ENCODE measurements at regions not wholly inside any gene's neighbourhood (a gene's known extent, or its start where the extent isn't known, plus 50 kb on each side); places are given as distances from the start of the nearest gene placed in this dataset.

GRCh38 chr5:144567421-144567780 lies 396.7 kb downstream of the KCTD16 start:
- Histone ChIP-seq H2BK12ac (ENCODE audit: low read length) (no peak overlapping the region), H4K12ac (ENCODE audit: low read depth, low read length) (no peak overlapping the region), H3K18ac (ENCODE audit: low read length) (no peak overlapping the region), H3K4me2 (ENCODE audit: low read length) (no peak overlapping the region), H3K23ac (ENCODE audit: low read length) (no peak overlapping the region), H2AFZ (ENCODE audit: insufficient read depth, low read length, poor library complexity) (no peak overlapping the region), H2AK5ac (ENCODE audit: low read length) (no peak overlapping the region), H2BK120ac (ENCODE audit: insufficient read depth, low read length, poor library complexity) (no peak overlapping the region), H2BK5ac (ENCODE audit: low read depth, low read length, poor library complexity) (no peak overlapping the region), H3K4ac (ENCODE audit: low read depth, low read length) (no peak overlapping the region), H3K27ac (ENCODE audit: low read depth, low read length) (no peak overlapping the region), H3K9ac (ENCODE audit: low read length) (no peak overlapping the region), H3K79me1 (ENCODE audit: low read length) (no peaks in the 10 kb centered on the region), H3K14ac (ENCODE audit: low read length) (no peak overlapping the region), H4K91ac (ENCODE audit: low read depth, low read length) (no peak overlapping the region), H3K4me1 (ENCODE audit: control insufficient read depth in 1 of 2, insufficient read depth in 2 of 2, low read length in 2 of 2) (peaks cover 7 to 8% of the 10 kb centered on the region in 2 experiments), H3K9me3 (ENCODE audit: insufficient read depth, low read depth, low read length) (peaks cover 3% of the 10 kb centered on the region), H3K36me3 (ENCODE audit: control insufficient read depth in 1 of 2, insufficient read depth in 2 of 2, low read length in 2 of 2) (no peaks in the 10 kb centered on the region), H3K79me2 (ENCODE audit: control insufficient read depth, insufficient read depth, low read length, poor library complexity) (no peaks in the 10 kb centered on the region), H3K27me3 (ENCODE audit: insufficient read depth, low read length) (no peaks in the 10 kb centered on the region), H3K4me3 (ENCODE audit: low read depth, low read length) (no peak overlapping the region), H4K8ac (ENCODE audit: low read depth, low read length) (no peak overlapping the region)
- peak; percentile 3 to 15 for DNase-seq
- no CpG with 5 or more reads among the region's 2 CpGs for WGBS (ENCODE audit: extremely low coverage, insufficient coverage, insufficient read length)

- peak in 1 of 2 donors; percentile 0 for DNase-seq
- Histone ChIP-seq H3K14ac (ENCODE audit: low read length) (no peak overlapping the region), H2BK120ac (ENCODE audit: insufficient read depth, low read length, poor library complexity) (no peak overlapping the region), H3K4me3 (ENCODE audit: low read depth, low read length) (no peak overlapping the region), H3K9ac (ENCODE audit: low read length) (no peak overlapping the region), H3K9me3 (ENCODE audit: insufficient read depth, low read depth, low read length) (peaks cover 3% of the 10 kb centered on the region), H4K8ac (ENCODE audit: low read depth, low read length) (no peak overlapping the region), H3K79me2 (ENCODE audit: control insufficient read depth, insufficient read depth, low read length, poor library complexity) (no peaks in the 10 kb centered on the region), H3K4me1 (ENCODE audit: control insufficient read depth in 1 of 2, insufficient read depth in 2 of 2, low read length in 2 of 2) (peaks cover 7 to 8% of the 10 kb centered on the region in 2 experiments), H3K23ac (ENCODE audit: low read length) (no peak overlapping the region), H2BK12ac (ENCODE audit: low read length) (no peak overlapping the region), H3K4ac (ENCODE audit: low read depth, low read length) (no peak overlapping the region), H3K4me2 (ENCODE audit: low read length) (no peak overlapping the region), H3K36me3 (ENCODE audit: control insufficient read depth in 1 of 2, insufficient read depth in 2 of 2, low read length in 2 of 2) (no peaks in the 10 kb centered on the region), H2BK5ac (ENCODE audit: low read depth, low read length, poor library complexity) (peak overlapping the region; percentile 33), H3K18ac (ENCODE audit: low read length) (no peak overlapping the region), H4K12ac (ENCODE audit: low read depth, low read length) (no peak overlapping the region), H2AK5ac (ENCODE audit: low read length) (no peak overlapping the region), H3K79me1 (ENCODE audit: low read length) (no peaks in the 10 kb centered on the region), H3K27ac (ENCODE audit: low read depth, low read length) (no peak overlapping the region), H2AFZ (ENCODE audit: insufficient read depth, low read length, poor library complexity) (no peak overlapping the region), H4K91ac (ENCODE audit: low read depth, low read length) (no peak overlapping the region), H3K27me3 (ENCODE audit: insufficient read depth, low read length) (no peaks in the 10 kb centered on the region)
- no CpG with 5 or more reads among the region's 3 CpGs for WGBS (ENCODE audit: extremely low coverage, insufficient coverage, insufficient read length)
Observed at GRCh38 chr5:144566747-144567420, 396.2 kb downstream of the KCTD16 start.

DNA sequence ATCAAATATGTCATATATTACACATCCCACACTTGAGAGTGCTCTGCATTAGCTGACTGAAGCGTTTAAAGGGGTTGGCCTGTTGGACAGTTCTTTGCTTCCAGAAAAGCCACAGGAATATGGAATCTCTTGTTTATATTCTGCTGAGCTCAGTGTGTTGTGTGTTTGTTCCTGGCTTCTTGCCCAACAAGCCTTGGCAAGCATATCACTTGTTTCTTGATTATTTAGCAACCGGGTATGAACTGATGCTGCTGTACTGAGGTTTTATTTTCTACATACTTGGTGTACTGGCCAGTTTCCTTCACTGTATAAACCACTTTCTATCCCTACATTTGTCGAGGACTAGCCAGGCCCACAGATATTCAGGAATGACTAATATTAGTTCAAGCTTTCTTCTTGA lies 378.9 kb downstream of the KCTD16 start:
- Histone ChIP-seq H4K12ac (ENCODE audit: low read depth, low read length) (no peak overlapping the region), H2BK120ac (ENCODE audit: insufficient read depth, low read length, poor library complexity) (no peak overlapping the region), H4K8ac (ENCODE audit: low read depth, low read length) (no peak overlapping the region), H3K9me3 (ENCODE audit: insufficient read depth, low read depth, low read length) (no peaks in the 10 kb centered on the region), H2AK5ac (ENCODE audit: low read length) (no peak overlapping the region), H3K4ac (ENCODE audit: low read depth, low read length) (no peak overlapping the region), H3K79me2 (ENCODE audit: control insufficient read depth, insufficient read depth, low read length, poor library complexity) (no peaks in the 10 kb centered on the region), H2AFZ (ENCODE audit: insufficient read depth, low read length, poor library complexity) (no peak overlapping the region), H3K36me3 (ENCODE audit: control insufficient read depth in 1 of 2, insufficient read depth in 2 of 2, low read length in 2 of 2) (no peaks in the 10 kb centered on the region), H3K4me2 (ENCODE audit: low read length) (no peak overlapping the region), H3K27ac (ENCODE audit: low read depth, low read length) (no peak overlapping the region), H3K4me1 (ENCODE audit: control insufficient read depth in 1 of 2, insufficient read depth in 2 of 2, low read length in 2 of 2) (no peaks in the 10 kb centered on the region), H3K14ac (ENCODE audit: low read length) (no peak overlapping the region), H2BK12ac (ENCODE audit: low read length) (no peak overlapping the region), H3K9ac (ENCODE audit: low read length) (no peak overlapping the region), H3K4me3 (ENCODE audit: low read depth, low read length) (no peak overlapping the region), H3K18ac (ENCODE audit: low read length) (no peak overlapping the region), H3K79me1 (ENCODE audit: low read length) (no peaks in the 10 kb centered on the region), H3K23ac (ENCODE audit: low read length) (no peak overlapping the region), H4K91ac (ENCODE audit: low read depth, low read length) (no peak overlapping the region), H3K27me3 (ENCODE audit: insufficient read depth, low read length) (no peaks in the 10 kb centered on the region), H2BK5ac (ENCODE audit: low read depth, low read length, poor library complexity) (no peak overlapping the region)
- no CpG with 5 or more reads among the region's 3 CpGs for WGBS (ENCODE audit: extremely low coverage, insufficient coverage, insufficient read length)
- DNase-seq, result no peak

DNA sequence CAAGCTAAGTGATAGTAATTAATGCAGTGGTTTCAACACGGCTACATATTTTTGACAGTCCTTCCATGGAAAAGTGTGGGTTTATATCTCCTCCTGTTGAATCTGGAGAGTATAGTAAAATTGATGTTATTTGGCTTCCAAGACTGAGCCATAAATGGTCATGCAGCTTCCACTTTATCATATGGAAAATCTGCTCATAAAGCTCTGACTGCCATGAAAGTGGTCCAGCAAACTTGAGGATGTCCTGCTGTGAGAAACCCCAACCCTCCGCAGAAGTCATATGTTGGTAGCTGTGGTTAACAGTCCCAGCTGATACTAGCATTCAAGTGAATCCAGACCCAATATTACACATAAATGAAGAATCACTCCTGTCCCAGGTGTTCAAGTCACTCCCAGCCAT lies 378.3 kb downstream of the KCTD16 start:
- Histone ChIP-seq H3K9ac (ENCODE audit: low read length) (no peak overlapping the region), H2AFZ (ENCODE audit: insufficient read depth, low read length, poor library complexity) (no peak overlapping the region), H3K79me2 (ENCODE audit: control insufficient read depth, insufficient read depth, low read length, poor library complexity) (no peaks in the 10 kb centered on the region), H3K79me1 (ENCODE audit: low read length) (no peaks in the 10 kb centered on the region), H4K12ac (ENCODE audit: low read depth, low read length) (no peak overlapping the region), H2BK5ac (ENCODE audit: low read depth, low read length, poor library complexity) (no peak overlapping the region), H3K4me1 (ENCODE audit: control insufficient read depth in 1 of 2, insufficient read depth in 2 of 2, low read length in 2 of 2) (no peaks in the 10 kb centered on the region), H2BK12ac (ENCODE audit: low read length) (no peak overlapping the region), H3K18ac (ENCODE audit: low read length) (no peak overlapping the region), H3K36me3 (ENCODE audit: control insufficient read depth in 1 of 2, insufficient read depth in 2 of 2, low read length in 2 of 2) (no peaks in the 10 kb centered on the region), H4K8ac (ENCODE audit: low read depth, low read length) (no peak overlapping the region), H2BK120ac (ENCODE audit: insufficient read depth, low read length, poor library complexity) (no peak overlapping the region), H3K23ac (ENCODE audit: low read length) (no peak overlapping the region), H3K14ac (ENCODE audit: low read length) (no peak overlapping the region), H3K4ac (ENCODE audit: low read depth, low read length) (no peak overlapping the region), H3K27me3 (ENCODE audit: insufficient read depth, low read length) (no peaks in the 10 kb centered on the region), H4K91ac (ENCODE audit: low read depth, low read length) (no peak overlapping the region), H2AK5ac (ENCODE audit: low read length) (no peak overlapping the region), H3K27ac (ENCODE audit: low read depth, low read length) (no peak overlapping the region), H3K9me3 (ENCODE audit: insufficient read depth, low read depth, low read length) (no peaks in the 10 kb centered on the region), H3K4me3 (ENCODE audit: low read depth, low read length) (no peak overlapping the region), H3K4me2 (ENCODE audit: low read length) (no peak overlapping the region)
- no CpG with 5 or more reads among the region's 2 CpGs for WGBS (ENCODE audit: extremely low coverage, insufficient coverage, insufficient read length)
- no peak for DNase-seq

Measured in trophoblast cell (in vitro differentiated cells and primary cell).